GM12892 (cell line): ENCODE measurements at regions not wholly inside any gene's neighbourhood (a gene's known extent, or its start where the extent isn't known, plus 50 kb on each side); places are given as distances from the start of the nearest gene placed in this dataset.

Experiments
- POLR2A ChIP-seq: IDR thresholded peaks from 2 replicates; pipeline ENCODE4 v1.6.1; 2011; ENCODE audit warnings: low read depth, low read length, control low read depth
- POLR2AphosphoS5 ChIP-seq: IDR thresholded peaks from 2 replicates; pipeline ENCODE4 v1.6.1; 2011; ENCODE audit warnings: low read depth, low read length, control low read depth
- TAF1 ChIP-seq: IDR thresholded peaks from 2 replicates; pipeline ENCODE4 v1.6.1; 2011; ENCODE audit warnings: low read depth, mild to moderate bottlenecking, control low read depth, low read length, borderline replicate concordance

- TF ChIP-seq POLR2AphosphoS5: no peak
- no peak for TF ChIP-seq POLR2A
- TF ChIP-seq TAF1: no peak
Observed at GRCh38 chr1:222084048-222084447, 342.2 kb upstream of the DUSP10 start.
